Stimulated activated CD8-positive, alpha-beta memory T cell treated with anti-CD3 and anti-CD28 coated beads, Interleukin-7, amount 100 ng/mL, for 1 hour (primary cell): ENCODE measurements at regions not wholly inside any gene's neighbourhood (a gene's known extent, or its start where the extent isn't known, plus 50 kb on each side); places are given as distances from the start of the nearest gene placed in this dataset.

Experiments
- DNase-seq, 2 donors: peaks; one replicate each; pipeline ENCODE4 v3.0.0-alpha.2; 2020; ENCODE audit warnings: low read depth in 2 of 2

DNA sequence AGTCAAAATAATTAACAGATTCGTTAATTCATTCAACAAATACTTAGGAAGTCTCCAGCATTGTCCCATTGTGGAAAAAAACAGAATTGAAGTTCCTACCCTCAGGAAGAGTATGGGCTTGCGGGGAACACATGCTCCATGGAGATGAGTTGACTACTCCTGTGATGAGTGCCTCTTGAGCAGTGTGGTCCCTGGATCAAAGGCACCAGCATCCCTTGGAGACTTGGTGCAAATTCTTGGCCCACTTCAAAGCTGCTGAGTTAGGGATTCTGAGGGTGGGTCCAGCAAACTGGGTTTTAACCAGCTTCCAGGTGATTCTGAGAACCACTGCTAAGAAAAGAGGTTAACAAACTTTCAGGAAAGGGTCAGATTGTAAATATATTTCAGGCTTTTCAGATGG is 361.6 kb downstream of the MYCN start:
- DNase-seq = no peak

DNA sequence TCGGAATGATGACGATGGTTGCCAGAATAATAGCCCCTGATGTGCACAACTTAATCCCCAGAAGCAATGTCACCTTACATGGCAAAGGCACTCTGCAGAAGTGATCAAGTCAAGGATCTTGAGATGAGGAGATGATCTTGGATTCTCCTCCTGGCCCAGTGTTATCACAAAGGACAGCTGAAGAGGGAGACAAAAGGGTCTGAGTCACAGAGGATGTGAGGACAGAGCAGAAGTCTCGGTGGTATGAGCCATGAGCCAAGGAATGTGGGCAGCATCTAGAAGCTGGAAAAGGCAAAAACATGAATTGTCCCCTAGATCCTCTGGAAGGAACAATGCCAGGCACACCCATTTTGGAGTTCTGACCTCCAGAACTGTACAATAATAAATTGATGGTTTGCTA is 358.5 kb downstream of the MYCN start:
- DNase-seq = no peak

DNA sequence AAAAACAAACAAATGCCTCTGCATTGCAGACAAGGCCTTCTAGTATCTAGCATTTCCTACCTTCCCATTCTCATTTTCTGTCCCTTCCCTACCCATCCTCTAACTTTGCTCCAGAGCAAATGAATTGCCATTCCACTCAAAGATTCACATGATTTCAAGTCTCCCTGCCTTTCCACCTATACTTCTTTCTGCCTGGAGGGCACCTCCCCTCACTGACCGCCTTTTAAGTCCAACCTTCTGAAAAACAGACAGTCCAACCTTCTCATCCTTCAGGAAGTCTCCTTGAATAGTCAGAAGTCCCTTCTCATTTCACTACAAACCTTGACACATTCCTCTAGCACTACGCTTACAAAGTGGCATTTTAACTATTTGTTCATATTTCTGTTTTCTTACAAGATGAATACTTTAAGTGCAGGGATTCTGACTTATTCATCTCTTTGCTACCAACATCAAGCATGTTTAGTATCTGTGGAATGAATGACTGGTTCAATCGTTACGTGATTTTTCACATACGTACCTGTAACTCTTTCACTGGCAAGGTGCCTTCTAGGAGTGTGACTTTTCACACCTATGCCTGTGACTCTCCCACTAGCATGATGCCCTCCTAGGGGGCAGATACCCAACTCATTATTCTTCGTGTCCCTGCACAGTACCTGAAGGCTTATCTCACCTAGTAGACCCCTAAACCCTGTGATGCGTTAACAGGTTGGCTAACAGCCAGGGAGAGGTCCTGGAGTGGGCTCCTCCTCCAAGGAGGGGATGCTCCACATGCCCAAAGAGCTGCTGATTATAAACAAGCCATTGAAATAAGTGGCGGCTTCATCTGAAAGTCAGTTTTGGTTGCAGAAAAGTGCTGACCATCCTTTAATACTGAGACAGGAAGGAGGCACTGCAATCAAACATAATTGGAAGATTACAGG is 356.2 kb downstream of the MYCN start:
- no peak for DNase-seq

DNA sequence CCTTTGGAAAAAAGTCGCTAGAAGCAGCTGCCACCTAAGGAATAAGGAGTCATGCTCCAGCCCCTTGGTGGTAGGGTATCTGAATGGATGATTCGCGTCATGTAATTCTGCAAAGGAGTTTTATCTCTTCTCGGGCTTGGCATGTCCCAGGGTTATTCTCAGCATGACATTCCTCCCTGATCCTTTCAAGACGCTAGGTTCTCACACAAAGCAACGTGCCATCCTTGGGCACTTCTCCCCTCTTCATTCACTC is 355.6 kb downstream of the MYCN start:
- no peak for DNase-seq

DNA sequence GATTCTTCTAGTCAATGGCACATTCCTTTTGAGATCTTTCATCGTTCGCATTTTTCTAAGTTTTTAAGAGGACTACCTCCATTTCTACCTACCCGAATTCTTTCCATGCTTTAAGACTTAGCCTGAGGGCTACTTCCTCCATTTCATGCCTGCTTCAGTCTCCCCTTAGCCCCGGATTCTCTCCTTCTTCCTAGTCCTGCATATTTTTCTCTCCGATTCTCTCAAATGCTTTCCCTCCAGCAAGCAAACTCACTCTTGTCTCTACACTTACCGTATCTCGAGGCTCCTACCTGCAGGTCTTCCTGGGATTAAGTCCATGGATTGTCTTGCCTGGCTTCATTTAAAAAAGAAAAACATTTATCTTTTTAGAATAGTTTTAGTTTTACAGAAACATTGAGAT is 354.4 kb downstream of the MYCN start:
- DNase-seq = no peak

DNA sequence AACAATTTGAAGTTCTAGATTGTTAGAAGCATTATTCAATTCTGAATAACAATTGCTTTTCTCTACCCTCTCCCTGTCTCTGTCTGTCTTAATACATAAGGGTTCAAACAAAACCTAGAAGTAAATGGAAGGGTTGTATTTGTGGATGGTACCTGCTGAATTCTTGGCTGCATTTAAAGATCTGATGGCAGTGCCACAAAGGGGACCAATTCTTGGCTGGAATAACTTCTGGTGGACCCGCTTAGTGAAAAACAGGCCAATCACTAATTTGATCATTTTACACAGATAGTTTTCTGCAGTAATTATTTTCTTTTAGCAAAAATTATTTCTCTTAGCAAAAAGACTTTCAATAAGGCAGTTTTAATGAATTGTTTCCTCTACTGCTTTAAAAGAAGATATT is 353.5 kb downstream of the MYCN start:
- no peak for DNase-seq

DNA sequence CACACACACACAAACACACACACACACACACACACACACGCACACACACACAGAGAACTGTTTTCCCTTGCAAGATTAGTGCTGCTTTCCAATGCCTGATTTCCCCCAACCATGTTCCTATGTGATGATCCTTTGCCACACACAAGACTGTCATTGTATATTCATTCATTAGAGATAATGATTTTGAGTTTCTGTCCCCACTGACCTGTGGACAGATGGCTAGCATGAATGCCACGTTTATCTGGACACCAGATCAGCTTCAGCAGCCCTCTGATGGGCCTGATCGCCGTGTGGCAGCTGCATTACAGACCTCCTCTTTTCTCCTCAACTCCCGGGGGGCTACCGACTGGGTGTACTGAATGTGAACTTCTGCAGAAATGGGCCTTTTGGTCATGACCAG is 353.0 kb downstream of the MYCN start:
- no peak for DNase-seq

DNA sequence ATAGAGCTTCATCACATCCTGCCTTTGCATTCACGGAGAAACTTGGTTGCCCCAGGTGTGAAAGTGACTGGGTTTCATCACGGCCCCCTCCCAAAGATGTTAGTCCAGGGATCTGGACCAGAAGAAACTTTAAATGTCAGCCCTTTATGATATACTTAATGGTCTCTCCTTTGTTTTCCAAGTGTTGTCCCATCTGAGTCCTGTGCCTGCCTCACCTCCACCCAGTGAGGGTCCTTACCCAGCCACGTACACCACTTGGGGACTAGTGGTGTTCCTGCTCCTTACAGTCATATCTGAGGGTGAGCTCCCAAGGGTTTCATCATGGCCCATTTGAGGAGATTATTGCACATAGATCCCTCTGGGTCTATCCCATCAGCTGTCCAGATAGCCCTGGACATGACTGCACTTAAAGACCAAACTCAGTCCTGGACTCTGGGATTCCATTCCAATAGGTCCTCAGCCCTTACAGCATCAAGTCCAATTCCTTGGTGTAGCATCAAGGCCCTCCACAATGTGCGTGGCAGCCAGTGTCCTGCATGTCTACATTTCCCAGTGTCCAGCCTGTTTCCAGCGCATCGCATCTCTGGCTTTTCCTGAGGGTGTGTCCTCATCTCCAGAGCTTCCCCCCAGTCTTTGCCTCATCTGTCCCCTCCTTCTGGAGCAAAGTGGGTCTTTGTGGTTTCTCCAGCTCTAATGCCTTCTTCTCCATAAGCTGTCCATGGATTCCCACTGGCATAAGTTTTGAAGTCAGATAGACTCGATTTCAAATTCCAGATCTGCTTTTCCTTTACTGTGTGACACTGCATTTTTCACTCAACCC is 351.6 kb downstream of the MYCN start:
- no peak for DNase-seq

DNA sequence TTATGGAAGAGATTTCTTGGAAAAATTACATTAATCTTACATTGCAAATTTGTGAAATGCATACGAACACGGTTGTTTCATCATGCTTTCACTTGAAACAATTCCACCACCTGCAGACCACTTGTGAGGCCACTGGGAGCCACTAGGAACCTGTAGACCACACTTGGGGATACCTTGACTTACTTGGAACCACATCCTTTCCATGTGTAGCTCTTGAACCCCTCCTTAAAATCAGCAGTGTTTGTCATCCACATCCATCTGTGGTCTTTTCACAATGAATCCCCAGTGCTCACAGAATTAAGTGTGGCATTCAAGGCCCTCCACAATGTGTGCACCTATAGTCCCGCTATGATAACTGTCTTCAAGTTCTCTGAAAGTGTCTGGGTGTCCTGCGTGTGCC is 350.9 kb downstream of the MYCN start:
- DNase-seq = no peak

DNA sequence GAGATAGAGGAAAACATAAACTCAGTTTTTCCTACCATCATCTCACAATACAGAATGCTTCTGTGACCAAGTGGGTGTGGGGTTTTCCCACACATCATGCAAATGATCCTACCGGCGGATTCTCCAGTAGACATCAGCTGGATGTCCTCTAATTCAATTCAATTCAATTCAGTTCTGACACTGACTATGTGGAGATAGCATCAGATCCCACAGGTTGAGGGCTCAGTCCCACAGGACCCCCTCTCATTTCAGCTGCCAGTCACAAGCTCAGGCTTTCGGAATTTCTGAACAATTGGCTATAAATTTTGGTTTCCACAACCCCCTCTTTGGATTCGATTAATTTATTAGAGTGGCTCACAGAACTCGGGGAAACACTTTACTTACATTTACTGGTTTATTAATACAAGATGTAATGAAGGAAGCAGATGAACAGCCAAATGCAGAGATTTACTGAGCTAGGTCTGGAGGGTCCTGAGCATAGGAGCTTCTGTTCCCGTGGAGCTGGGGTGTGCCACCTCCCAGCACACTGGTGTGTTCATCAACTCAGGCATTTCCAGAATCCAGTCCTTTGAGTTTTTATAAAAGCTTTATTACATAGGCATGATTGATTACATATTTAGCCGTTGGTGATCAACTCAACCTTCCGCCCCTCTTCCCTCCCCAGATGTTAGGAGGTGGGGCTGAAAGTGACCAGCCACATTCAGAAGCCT is 350.1 kb downstream of the MYCN start:
- no peak for DNase-seq

DNA sequence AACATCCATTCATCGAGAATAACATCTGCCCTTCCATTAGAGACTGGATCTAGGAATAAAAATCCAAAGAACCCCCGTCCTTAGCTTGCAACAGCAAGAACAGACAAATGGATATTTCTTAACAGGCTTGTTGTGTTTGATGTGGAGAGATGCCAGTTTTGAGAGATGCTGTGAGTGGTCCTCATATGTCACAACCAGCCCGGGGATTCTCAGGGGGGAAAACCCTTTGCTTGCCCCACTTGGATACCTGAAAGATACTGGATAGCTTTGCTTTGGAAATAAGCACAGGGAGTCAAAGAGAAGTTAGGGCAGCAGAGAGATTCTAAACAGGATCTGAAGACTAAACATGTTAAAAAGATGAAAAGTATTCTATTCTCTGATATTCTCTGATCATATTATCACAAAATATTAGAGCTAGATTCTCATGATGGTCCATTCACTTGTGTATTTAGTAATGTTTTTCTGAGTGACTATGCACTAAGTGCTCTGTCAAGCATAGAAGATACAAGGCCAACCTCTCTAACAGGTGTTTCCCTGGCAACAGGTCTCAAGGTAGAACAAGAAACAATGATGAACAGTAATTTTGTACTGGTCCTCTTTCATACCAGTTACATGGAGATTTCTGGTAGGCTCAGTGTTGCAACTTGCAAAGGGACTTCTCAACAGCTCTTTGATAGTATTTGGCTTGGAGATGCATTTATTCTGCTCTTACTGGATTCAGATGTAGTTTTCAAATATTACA is 348.2 kb downstream of the MYCN start:
- no peak for DNase-seq

DNA sequence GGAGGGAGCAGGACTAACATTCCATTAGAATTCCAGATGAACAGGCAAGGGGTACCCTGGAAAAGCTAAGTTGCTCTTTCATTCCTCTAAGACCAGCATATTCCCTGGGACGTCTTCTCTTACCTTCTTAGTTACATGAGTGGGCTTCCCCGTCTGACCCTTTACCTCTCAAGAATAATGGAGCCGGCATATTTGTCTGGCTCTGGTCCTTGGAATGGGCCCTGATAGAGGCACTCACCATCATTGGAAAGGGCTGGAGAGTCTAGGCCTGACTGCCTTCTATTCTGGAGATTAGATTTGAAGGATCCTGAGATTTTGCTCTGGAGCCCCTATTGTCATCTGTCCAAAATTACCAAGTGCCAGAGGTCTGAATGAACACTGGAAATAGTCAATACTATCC is 347.5 kb downstream of the MYCN start:
- no peak for DNase-seq

DNA sequence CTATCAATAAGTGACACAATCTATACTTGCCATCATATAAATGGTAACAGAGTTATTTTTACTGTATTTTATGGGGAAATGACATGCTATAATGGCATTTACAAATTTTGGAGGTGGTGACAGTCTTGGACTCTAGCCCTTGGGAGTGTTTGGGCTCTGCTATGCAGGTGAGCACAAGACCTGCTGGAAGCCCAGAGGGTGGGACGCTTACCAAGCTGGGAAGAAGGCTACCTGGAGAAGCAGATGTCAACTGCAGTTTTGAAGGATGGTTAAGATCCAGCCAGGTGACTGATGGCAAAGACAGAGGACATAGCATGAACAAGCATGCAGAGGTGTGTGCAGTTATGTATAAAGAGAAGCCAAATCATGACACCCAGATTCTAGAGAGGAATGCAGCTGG is 346.9 kb downstream of the MYCN start:
- no peak for DNase-seq

DNA sequence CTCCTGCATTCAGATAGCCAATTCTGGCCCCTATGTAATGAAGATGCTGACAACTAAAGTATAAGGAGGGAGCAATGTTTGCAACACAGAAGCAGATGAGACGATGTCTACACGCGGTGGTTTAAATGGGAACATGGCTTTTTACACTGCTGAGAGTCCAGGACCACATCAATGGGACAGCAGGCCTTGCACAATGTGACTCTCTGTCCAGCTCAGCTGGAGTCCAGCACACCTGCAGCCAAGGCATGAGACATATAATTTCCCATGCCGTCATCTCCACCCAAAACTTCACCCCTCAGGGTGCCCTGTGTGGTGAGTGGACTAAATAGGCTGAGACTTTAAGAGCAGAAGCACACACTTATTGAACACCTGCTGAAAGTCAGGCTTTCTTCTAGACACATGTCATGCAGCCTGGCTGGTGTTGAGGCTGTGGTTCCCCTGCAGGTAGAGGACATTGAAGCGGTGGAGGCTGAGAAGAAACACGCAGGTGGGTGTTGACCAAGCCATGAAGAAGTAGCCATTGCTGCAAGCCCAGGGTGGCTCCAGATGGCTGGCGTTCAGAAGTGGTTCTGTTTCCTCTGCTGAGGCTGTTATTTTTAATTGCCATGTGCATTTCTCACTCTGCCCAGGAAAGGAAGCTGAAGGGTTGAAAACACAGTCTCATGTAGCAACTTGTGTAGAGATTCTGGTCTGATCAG is 345.6 kb downstream of the MYCN start:
- DNase-seq = no peak

DNA sequence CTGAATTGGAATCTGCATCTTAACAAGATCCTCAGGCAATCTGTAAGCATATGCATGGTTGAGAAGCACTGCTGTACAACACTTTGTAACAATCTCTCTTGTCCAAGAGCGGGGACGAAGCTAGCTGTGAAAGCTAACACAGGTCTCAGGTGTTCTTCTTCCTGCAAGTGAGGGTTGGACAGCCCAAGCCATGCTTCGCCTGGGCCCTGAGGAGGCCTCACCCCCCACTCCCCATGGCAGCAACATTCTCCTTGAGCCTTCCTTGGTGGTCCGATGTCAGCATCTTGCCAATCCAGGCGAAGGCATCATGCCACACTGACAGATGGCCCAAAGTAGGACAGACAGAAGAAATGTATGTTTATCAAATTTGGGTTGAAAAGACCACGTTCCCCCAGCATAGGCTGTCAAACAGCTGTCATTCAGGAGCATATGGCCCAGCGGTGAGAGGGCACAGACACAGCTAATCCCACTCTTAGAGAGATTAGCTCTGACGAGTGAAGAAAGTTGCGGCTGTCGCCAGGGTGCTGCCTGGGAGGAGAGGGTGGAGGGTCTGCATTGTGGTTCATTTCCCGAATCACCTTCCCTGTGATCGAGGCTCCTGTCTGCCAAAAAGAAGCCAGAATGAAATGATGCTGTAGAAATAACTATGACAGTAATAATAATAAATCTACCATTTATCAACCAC is 344.7 kb downstream of the MYCN start:
- no peak for DNase-seq

DNA sequence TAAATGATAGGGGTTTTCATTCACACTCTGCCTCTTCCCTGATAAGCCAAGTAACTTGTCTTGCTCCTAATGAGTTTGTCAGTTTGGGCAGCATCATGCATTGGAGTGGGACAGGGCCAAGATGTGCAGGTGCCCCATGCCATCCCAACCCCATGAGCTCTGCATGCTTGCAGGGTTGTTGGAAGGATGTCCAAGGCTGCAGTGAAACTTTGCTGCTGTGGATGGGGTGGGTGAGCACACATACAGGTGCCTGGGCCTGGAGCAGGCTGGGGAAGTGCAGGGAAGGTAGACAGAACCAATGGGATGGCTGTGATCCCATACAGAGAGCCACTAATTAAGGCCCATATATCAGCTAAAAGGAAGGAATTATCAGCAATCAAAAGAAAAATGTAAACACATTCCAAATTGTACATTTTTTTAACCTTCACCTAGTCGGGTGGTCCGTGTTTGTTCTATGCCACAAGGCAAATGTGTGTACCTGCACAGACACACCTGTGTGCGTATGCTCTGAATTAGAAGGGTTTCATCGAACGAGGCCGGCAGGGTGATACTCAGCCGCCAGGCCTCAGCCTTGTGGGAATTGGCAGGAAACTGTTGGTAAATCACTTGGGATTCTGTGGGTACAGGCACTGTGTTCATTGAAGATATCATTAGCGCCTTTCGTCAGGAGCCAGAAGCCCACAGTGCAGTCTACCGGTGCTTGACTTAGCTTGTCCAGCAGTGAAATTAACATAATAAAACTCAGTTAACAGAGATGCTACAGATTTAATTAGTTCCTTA is 342.9 kb downstream of the MYCN start:
- DNase-seq = no peak

DNA sequence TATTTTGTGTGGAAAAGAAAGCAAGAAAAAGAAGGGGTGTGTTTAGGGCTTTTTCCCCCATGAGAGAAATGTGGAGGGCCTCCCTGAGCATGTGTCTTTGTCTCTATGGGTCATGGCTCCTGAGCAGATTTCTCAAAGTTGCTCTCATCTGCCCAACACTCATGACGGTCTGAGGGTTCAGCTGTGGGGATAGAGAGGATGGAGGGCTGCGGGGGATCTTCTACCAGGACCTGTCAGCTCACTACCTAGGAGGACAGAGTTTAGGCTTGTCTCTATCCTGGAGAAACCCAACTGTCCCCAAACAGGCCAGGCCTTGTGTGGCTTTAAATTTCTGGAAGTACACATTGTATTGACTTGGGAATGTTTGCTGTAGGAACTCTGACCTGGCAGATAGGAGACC is 342.2 kb downstream of the MYCN start:
- DNase-seq = no peak

DNA sequence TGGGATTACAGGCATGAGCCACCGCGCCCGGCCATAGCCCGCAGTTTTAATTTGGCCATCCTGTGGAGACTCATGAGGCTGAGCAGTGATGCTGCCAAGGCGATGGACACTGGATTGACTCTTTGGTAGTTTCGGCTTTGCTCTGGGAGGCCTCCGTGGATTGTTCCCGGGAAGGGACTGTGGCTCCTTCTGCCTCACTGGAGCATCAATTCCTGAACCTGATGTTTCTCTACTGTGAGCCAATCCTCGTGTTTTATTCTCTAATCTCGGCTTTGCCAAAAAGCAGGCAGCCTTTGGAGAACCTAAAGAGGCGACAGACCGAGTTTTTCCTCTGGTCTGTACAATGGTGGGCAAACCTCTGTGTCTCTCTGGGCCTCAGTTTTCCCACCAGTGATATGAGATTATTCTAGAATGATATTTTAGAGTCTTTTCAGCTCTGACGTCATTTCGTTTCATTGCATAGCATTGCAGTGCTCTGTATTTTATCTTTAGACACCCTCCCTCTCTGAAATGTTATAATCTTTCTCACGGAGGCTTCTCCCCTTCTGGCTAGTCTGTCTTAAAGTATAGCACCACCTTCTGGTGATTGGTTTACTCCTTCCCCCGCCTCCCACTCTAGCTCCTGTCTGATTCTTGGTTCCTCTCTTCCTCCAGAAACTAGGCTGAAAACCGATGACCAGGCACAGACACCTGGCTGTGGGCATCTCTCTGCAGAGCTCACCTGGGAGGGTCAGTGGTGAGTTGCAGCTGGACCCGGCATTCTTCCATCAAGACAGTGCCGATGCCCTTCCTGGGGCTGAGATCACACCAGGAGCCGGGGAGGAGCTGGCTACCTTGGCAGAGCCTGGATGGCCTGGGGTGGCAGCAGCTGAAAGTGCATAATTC is 341.3 kb downstream of the MYCN start:
- DNase-seq = no peak

DNA sequence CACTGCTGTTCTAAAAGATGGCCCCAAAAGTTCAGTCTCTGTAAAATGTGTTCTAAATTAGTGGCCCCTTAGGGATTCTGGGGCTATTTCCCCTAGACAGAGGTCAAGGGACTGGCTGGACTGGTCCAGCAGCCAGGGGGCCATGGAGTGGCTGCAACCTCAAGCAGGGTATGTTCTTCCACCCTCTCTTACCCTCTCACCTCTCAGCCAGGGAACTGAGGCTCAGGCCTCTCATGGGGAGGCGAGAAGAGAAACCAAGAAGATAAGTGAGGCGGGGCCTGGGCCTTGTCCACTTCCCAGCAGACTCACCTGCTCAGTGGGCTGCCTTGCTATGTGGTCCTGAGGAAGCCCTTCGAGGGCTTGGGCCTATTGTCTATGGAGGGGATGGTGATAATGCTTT is 339.7 kb downstream of the MYCN start:
- no peak for DNase-seq
